HFF-Myc (cell line): ENCODE measurements at regions not wholly inside any gene's neighbourhood (a gene's known extent, or its start where the extent isn't known, plus 50 kb on each side); places are given as distances from the start of the nearest gene placed in this dataset.

Source experiments
- DNase-seq: peaks from one replicate; pipeline ENCODE4 v3.0.0-alpha.2; 2011; ENCODE audit warnings: low read depth; ENCODE audit errors: extremely low read depth
- H3K4me3 ChIP-seq: replicated peaks from 2 replicates; pipeline ENCODE4 v1.5.1; 2011; ENCODE audit warnings: low read depth, mild to moderate bottlenecking, control low read depth, low read length
- CTCF ChIP-seq: IDR thresholded peaks from 2 replicates; pipeline ENCODE4 v1.5.1; 2012; ENCODE audit warnings: mild to moderate bottlenecking, low read depth, low read length, control low read depth; ENCODE audit errors: missing control alignments

- no peak overlapping the region for H3K4me3 ChIP-seq
- DNase-seq = no peak
- TF ChIP-seq CTCF = no peak
Measured at GRCh38 chr5:158155811-158156505, 297.0 kb upstream of the CLINT1 start.

- no peak for DNase-seq
- no peak for TF ChIP-seq CTCF
- H3K4me3 ChIP-seq = no peak overlapping the region
Measured at GRCh38 chr5:158155067-158155466, 296.1 kb upstream of the CLINT1 start.

- H3K4me3 ChIP-seq = no peak overlapping the region
- peak; percentile 44 for DNase-seq
- TF ChIP-seq CTCF = no peak
Measured at GRCh38 chr5:158154226-158155005, 295.5 kb upstream of the CLINT1 start.

GRCh38 chr5:158153508-158153907 is 294.6 kb upstream of the CLINT1 start:
- no peak for DNase-seq
- no peak overlapping the region for H3K4me3 ChIP-seq
- no peak for TF ChIP-seq CTCF

GRCh38 chr5:158152136-158152535 is 293.2 kb upstream of the CLINT1 start:
- H3K4me3 ChIP-seq = no peak overlapping the region
- TF ChIP-seq CTCF = no peak
- DNase-seq = no peak

- no peak overlapping the region for H3K4me3 ChIP-seq
- DNase-seq = no peak
- TF ChIP-seq CTCF = no peak
Measured at GRCh38 chr5:158147227-158147626, 288.3 kb upstream of the CLINT1 start.
